Osteocyte (in vitro differentiated cells): ENCODE measurements at regions not wholly inside any gene's neighbourhood (a gene's known extent, or its start where the extent isn't known, plus 50 kb on each side); places are given as distances from the start of the nearest gene placed in this dataset.

ENCODE experiments used
- DNase-seq: peaks from one replicate; pipeline ENCODE4 v3.0.0; 2021; ENCODE audit warnings: mixed read lengths; ENCODE audit not compliant: unreplicated experiment; ENCODE audit errors: extremely low spot score
- H3K27ac Mint-ChIP-seq: one replicate; pipeline ENCODE4 v1.8.0; 2021; ENCODE audit warnings: mild to moderate bottlenecking, mixed read lengths; ENCODE audit not compliant: unreplicated experiment
- H3K27me3 Mint-ChIP-seq: one replicate; pipeline ENCODE4 v1.8.0; 2021; ENCODE audit warnings: mixed read lengths; ENCODE audit not compliant: unreplicated experiment
- H3K36me3 Mint-ChIP-seq: one replicate; pipeline ENCODE4 v1.8.0; 2021; ENCODE audit warnings: mixed read lengths; ENCODE audit not compliant: unreplicated experiment
- H3K4me1 Mint-ChIP-seq: one replicate; pipeline ENCODE4 v1.8.0; 2021; ENCODE audit warnings: mixed read lengths; ENCODE audit not compliant: unreplicated experiment
- H3K4me3 Mint-ChIP-seq: one replicate; pipeline ENCODE4 v1.8.0; 2021; ENCODE audit warnings: mild to moderate bottlenecking, moderate library complexity, mixed read lengths; ENCODE audit not compliant: unreplicated experiment
- H3K9me3 Mint-ChIP-seq: one replicate; pipeline ENCODE4 v1.8.0; 2021; ENCODE audit warnings: mixed read lengths; ENCODE audit not compliant: unreplicated experiment
- TF ChIP-seq, protein P1 (sequence below): fragments of 200-600 bp; sonication (generic); IDR thresholded peaks from 2 replicates; pipeline ENCODE4 v1.5.0; 2021; ENCODE audit warnings: antibody characterized with exemption, mild to moderate bottlenecking, moderate library complexity

DNA sequence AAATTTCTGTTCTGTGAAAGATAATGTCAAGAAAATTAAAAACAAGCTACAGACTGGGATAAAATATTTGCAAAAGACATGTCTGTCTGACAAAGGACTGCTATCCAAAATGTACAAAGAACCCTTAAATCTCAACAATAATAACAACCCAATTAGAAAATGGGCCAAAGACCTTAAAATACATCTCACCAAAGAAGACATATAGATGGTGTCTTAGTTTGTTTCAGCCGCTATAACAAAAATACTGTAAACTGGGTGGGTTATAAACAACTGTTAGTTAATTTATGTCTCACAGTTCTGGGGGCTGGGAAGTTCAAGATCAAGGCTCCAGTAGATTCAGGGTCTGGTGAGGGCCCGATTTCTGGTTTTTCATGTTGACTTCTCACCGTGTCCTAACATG lies 106.2 kb upstream of the AGTR1 start:
- Mint-ChIP-seq H3K36me3 (no peaks in the 10 kb centered on the region), H3K4me3 (no peak overlapping the region), H3K27me3 (no peaks in the 10 kb centered on the region), H3K27ac (no peak overlapping the region), H3K9me3 (no peaks in the 10 kb centered on the region), H3K4me1 (no peaks in the 10 kb centered on the region)
- TF ChIP-seq, protein P1, sequence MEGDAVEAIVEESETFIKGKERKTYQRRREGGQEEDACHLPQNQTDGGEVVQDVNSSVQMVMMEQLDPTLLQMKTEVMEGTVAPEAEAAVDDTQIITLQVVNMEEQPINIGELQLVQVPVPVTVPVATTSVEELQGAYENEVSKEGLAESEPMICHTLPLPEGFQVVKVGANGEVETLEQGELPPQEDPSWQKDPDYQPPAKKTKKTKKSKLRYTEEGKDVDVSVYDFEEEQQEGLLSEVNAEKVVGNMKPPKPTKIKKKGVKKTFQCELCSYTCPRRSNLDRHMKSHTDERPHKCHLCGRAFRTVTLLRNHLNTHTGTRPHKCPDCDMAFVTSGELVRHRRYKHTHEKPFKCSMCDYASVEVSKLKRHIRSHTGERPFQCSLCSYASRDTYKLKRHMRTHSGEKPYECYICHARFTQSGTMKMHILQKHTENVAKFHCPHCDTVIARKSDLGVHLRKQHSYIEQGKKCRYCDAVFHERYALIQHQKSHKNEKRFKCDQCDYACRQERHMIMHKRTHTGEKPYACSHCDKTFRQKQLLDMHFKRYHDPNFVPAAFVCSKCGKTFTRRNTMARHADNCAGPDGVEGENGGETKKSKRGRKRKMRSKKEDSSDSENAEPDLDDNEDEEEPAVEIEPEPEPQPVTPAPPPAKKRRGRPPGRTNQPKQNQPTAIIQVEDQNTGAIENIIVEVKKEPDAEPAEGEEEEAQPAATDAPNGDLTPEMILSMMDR: no peak
- DNase-seq: no peak

DNA sequence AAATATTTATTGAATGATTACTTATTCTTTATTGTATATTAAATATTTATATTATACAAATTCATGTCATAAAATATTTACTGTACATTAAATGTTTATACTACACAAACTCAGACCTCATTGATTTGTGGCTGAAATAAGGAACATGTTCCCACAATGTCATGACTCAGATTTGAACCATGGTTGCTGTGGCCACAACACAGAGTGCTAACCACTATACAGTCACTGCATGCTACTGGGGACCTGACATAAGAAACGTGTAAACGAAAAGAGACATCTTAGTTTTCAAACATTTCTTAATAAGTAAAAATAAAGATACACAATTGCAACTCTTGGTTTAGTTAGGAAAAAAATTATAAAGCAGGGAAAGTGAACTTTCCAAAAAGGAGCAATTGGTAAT lies 99.1 kb upstream of the AGTR1 start:
- no peak for DNase-seq

DNA sequence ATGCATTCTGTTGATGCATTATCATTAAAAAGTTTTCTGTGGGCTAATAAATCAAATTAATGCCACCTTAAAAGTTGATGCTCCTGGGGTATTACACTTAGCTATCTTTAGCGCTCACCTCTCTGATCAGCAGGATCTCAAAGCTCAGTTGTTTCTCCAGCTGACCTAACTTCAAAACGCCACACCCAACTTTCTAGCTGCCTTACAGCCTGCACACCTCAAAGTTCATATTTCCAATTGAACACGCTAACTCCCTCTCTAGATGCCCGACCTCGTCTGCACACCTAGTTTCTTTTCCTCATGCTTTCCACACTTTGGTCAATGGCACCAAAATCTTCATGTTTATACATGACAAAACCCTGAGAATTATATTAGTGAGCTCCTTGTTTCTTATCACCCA lies 98.2 kb upstream of the AGTR1 start:
- Mint-ChIP-seq H3K27me3 (no peaks in the 10 kb centered on the region), H3K4me1 (peaks cover 24% of the 10 kb centered on the region), H3K4me3 (no peak overlapping the region), H3K9me3 (no peaks in the 10 kb centered on the region), H3K36me3 (no peaks in the 10 kb centered on the region), H3K27ac (no peak overlapping the region)
- TF ChIP-seq, protein P1: no peak
- DNase-seq: no peak

More for the DNA sequence above, 99.1 kb upstream of the AGTR1 start:
- no peaks in the 10 kb centered on the region for H3K36me3 Mint-ChIP-seq
- no peak overlapping the region for H3K27ac Mint-ChIP-seq
- TF ChIP-seq, protein P1: no peak
- no peak overlapping the region for H3K4me3 Mint-ChIP-seq
- H3K27me3 Mint-ChIP-seq: no peaks in the 10 kb centered on the region
- peaks cover 15% of the 10 kb centered on the region for H3K4me1 Mint-ChIP-seq
- H3K9me3 Mint-ChIP-seq: no peaks in the 10 kb centered on the region

DNA sequence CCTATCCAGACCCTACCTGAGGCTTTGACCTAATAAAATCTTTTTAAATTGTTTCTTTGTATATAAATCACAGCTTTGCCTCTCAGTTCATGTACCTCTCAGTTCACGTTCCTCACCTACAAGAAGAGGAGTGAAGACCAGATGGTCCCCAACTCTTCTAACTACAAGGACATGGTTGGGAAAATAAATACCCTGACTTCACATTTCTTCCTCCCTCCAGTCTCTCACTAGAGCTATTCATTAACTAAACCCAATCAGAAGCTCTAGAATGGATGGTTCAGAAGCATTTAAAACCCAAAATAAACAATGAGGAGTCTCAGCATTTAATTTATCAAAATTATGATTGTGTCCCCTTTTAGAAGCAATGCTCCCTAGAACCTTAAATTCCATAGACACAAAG lies 97.3 kb upstream of the AGTR1 start:
- H3K27me3 Mint-ChIP-seq: no peaks in the 10 kb centered on the region
- H3K27ac Mint-ChIP-seq: no peak overlapping the region
- DNase-seq: no peak
- no peaks in the 10 kb centered on the region for H3K9me3 Mint-ChIP-seq
- TF ChIP-seq, protein P1: no peak
- H3K4me1 Mint-ChIP-seq: peaks cover 31% of the 10 kb centered on the region
- H3K4me3 Mint-ChIP-seq: no peak overlapping the region
- H3K36me3 Mint-ChIP-seq: no peaks in the 10 kb centered on the region

DNA sequence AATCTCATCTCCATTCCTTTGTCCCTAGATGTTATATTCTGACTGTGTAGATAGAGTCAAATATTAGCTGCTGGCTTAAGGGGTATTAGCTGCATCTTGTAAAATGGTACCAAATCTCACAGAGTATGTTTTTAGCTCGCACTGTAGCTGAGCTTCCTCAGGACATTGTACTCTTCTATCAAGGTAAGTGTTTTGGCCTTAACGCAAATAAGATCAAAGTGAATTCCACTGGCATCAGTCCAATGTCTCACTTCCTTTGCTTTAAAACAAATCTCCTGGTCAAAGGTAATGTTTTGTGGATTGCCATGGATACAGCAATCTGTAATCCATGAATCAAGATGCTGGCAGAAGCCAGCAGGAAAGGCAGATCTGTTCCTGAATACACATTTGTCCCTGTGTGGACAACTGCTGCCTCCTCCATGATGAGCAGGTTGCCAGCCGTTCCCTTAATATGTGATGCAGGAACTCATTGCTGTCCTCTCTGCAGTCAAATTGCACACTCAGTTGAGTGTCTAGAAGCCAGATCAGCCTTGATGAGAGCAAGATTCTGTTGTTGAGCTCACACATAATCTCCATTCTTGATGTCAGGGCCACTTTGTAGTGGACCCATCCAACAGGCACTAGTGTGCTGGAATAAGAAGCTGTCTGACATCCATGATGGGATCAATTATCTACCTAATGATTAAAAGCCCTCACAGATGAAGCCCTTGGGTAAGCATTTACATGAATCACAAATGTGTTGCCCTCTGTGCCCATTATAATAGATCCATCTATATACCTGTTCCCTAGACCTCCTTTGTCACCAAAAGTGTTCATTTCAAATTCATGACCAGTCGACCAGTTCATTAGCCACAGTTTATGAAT lies 96.6 kb upstream of the AGTR1 start:
- H3K36me3 Mint-ChIP-seq: no peaks in the 10 kb centered on the region
- H3K9me3 Mint-ChIP-seq: no peaks in the 10 kb centered on the region
- DNase-seq: no peak
- no peaks in the 10 kb centered on the region for H3K27me3 Mint-ChIP-seq
- H3K4me3 Mint-ChIP-seq: no peak overlapping the region
- H3K4me1 Mint-ChIP-seq: peaks cover 36% of the 10 kb centered on the region
- H3K27ac Mint-ChIP-seq: no peak overlapping the region
- TF ChIP-seq, protein P1: no peak
